Right hindlimb (tissue), 1 donor: ENCODE measurements at regions not wholly inside any gene's neighbourhood (a gene's known extent, or its start where the extent isn't known, plus 50 kb on each side); places are given as distances from the start of the nearest gene placed in this dataset.
A peak's percentile ranks its signal among the peaks of the same experiment; 100 is the strongest.

ENCODE experiments used
- DNase-seq: peaks from one replicate; pipeline ENCODE4 v3.0.0-alpha.2; 2018

GRCh38 chr11:70574725-70575347 is 176.5 kb downstream of the CTTN start:
- DNase-seq = no peak

GRCh38 chr11:70575396-70576060 is 177.2 kb downstream of the CTTN start:
- no peak for DNase-seq

GRCh38 chr11:70577258-70577603 is 178.9 kb downstream of the CTTN start:
- no peak for DNase-seq

- no peak for DNase-seq
These were observed 179.6 kb downstream of the CTTN start for GRCh38 chr11:70577948-70578347.

GRCh38 chr11:70578371-70578770 is 180.0 kb downstream of the CTTN start:
- no peak for DNase-seq

- DNase-seq = no peak
These were observed 180.5 kb downstream of the CTTN start for GRCh38 chr11:70578831-70579230.

GRCh38 chr11:70579316-70579955 is 181.1 kb downstream of the CTTN start:
- no peak for DNase-seq

GRCh38 chr11:70580036-70580805 is 181.9 kb downstream of the CTTN start:
- peak; percentile 43 for DNase-seq

- DNase-seq = no peak
These were observed 183.9 kb downstream of the CTTN start for GRCh38 chr11:70581991-70582885.

- DNase-seq = no peak
These were observed 184.7 kb downstream of the CTTN start for GRCh38 chr11:70582886-70583641.

GRCh38 chr11:70583781-70584218 is 185.5 kb downstream of the CTTN start:
- no peak for DNase-seq

GRCh38 chr11:70584498-70585235 is 186.3 kb downstream of the CTTN start:
- no peak for DNase-seq

- no peak for DNase-seq
These were observed 186.9 kb downstream of the CTTN start for GRCh38 chr11:70585236-70585545.

GRCh38 chr11:70586261-70587074 is 188.1 kb downstream of the CTTN start:
- DNase-seq = no peak

- no peak for DNase-seq
These were observed 188.7 kb downstream of the CTTN start for GRCh38 chr11:70587075-70587389.

GRCh38 chr11:70590356-70590991 is 192.1 kb downstream of the CTTN start:
- DNase-seq = no peak

GRCh38 chr11:70592641-70593165 is 194.4 kb downstream of the CTTN start:
- no peak for DNase-seq

- DNase-seq = no peak
These were observed 195.2 kb downstream of the CTTN start for GRCh38 chr11:70593446-70593983.

GRCh38 chr11:70594031-70594430 is 195.7 kb downstream of the CTTN start:
- no peak for DNase-seq
